Stomach (tissue), 8 donors: ENCODE measurements at regions not wholly inside any gene's neighbourhood (a gene's known extent, or its start where the extent isn't known, plus 50 kb on each side); places are given as distances from the start of the nearest gene placed in this dataset.

ENCODE experiments used
- DNase-seq, 2 donors: peaks; one replicate each; pipeline versions ENCODE4 v3.0.0 to v3.0.0-alpha.2; 2013 to 2019
- H3K27ac ChIP-seq, 5 donors: fragments of 200-600 bp in 4 of 5; sonication (generic) in 4 of 5; one replicate each; pipeline ENCODE4 v1.5.1; 2013 to 2019; ENCODE audit warnings: mild to moderate bottlenecking in 1 of 5, moderate library complexity in 1 of 5
- H3K27me3 ChIP-seq, 3 donors: fragments of 200-600 bp; sonication (generic); one replicate each; pipeline ENCODE4 v1.5.1; 2017 to 2019; ENCODE audit warnings: mixed run types in 1 of 3
- H3K36me3 ChIP-seq, 4 donors: fragments of 200-600 bp; sonication (generic); 1 replicate in 3 of 4; 2 replicates in 1 of 4; pipeline ENCODE4 v1.5.1; 2016 to 2019
- H3K4me1 ChIP-seq, 4 donors: fragments of 200-600 bp; sonication (generic); one replicate each; pipeline ENCODE4 v1.5.1; 2016 to 2019
- H3K4me3 ChIP-seq, 4 donors: fragments of 200-600 bp; sonication (generic) in 3 of 4; one replicate each; pipeline ENCODE4 v1.5.1; 2016 to 2019; ENCODE audit warnings: mild to moderate bottlenecking in 1 of 4
- H3K9me3 ChIP-seq, 4 donors: fragments of 200-600 bp; sonication (generic); one replicate each; pipeline ENCODE4 v1.5.1; 2016 to 2019
- CTCF ChIP-seq, 7 experiments: fragments of 450-650 bp in 4 of 7; fragments of 200-600 bp in 3 of 7; sonication (generic) in 3 of 7; IDR thresholded peaks; one replicate each; pipeline ENCODE4 v1.5.1; 2016 to 2019; ENCODE audit warnings: antibody characterized with exemption in 7 of 7, control low read depth in 2 of 7, mild to moderate bottlenecking in 1 of 7
- EP300 ChIP-seq: sonication (generic); formaldehyde crosslinking; IDR thresholded peaks from one replicate; pipeline ENCODE4 v1.6.1; 2017; ENCODE audit warnings: antibody characterized with exemption
- POLR2A ChIP-seq, 4 donors: fragments of 450-650 bp; IDR thresholded peaks; one replicate each; pipeline ENCODE4 v1.6.1; 2016; ENCODE audit warnings: antibody characterized with exemption in 4 of 4, control low read depth in 2 of 4, mild to moderate bottlenecking in 1 of 4, moderate library complexity in 1 of 4
- POLR2AphosphoS5 ChIP-seq, 3 donors: sonication (generic); formaldehyde crosslinking; IDR thresholded peaks; one replicate each; pipeline ENCODE4 v1.6.1; 2016; ENCODE audit warnings: antibody characterized with exemption in 3 of 3
- WGBS, 5 donors: extraction: QIAGEN DNeasy Blood & Tissue Kit in 3 of 5; methylation state at CpG; one replicate each; pipeline versions ENCODE4 v1.1.5 to v1.1.7; 2013 to 2018; 5-methylcytosine and 5-hydroxymethylcytosine counted together
- intact Hi-C: fragments of 100-400 bp; cut with DNase I; formaldehyde crosslinking; loops from one replicate; pipeline ENCODE4 v1.15.1; 2023; ENCODE audit warnings: low total_unique reads
- donor health status: healthy with polysubstance abuse.
- donor health status: Bipolar disorder and iron deficiency.
- donor health status: healthy.

GRCh38 chr14:52166822-52167221 is 98.0 kb upstream of the NID2 start:
- Histone ChIP-seq H3K4me1 (no peaks in the 10 kb centered on the region), H3K4me3 (no peak overlapping the region), H3K9me3 (peaks cover 5 to 43% (median 29%) of the 10 kb centered on the region in 4 donors), H3K36me3 (no peaks in the 10 kb centered on the region), H3K27ac (no peak overlapping the region), H3K27me3 (no peaks in the 10 kb centered on the region)
- TF ChIP-seq POLR2A (IDR thresholded peaks at IDR 0.05) (no peak), POLR2AphosphoS5 (IDR thresholded peaks at IDR 0.05) (no peak), CTCF (IDR thresholded peaks at IDR 0.05) (no peak)
- intact Hi-C loops = no loop called here
- DNase-seq = no peak
- WGBS, 5 donors = 83 to 96% (median 93%) methylated on average over 5 to 11 of the region's 11 CpGs

GRCh38 chr14:52155651-52156213 is 86.9 kb upstream of the NID2 start:
- intact Hi-C loops = no loop called here
- DNase-seq = no peak
- Histone ChIP-seq H3K36me3 (no peaks in the 10 kb centered on the region), H3K4me1 (no peaks in the 10 kb centered on the region), H3K4me3 (no peak overlapping the region), H3K27ac (no peak overlapping the region), H3K27me3 (peaks cover 0 to 3% (median 0%) of the 10 kb centered on the region in 3 donors), H3K9me3 (no peaks in the 10 kb centered on the region)
- WGBS, 5 donors = 93 to 97% (median 95%) methylated on average over 24 of the region's 24 CpGs
- TF ChIP-seq EP300 (no peak), CTCF (IDR thresholded peaks at IDR 0.05) (no peak), POLR2A (IDR thresholded peaks at IDR 0.05) (no peak), POLR2AphosphoS5 (IDR thresholded peaks at IDR 0.05) (no peak)

- H3K4me1 ChIP-seq = no peaks in the 10 kb centered on the region
- 81 to 86% (median 84%) methylated on average over 4 of the region's 4 CpGs for WGBS, 5 donors
- H3K36me3 ChIP-seq = no peaks in the 10 kb centered on the region
- H3K27ac ChIP-seq = no peak overlapping the region
- no peak for TF ChIP-seq POLR2A (IDR thresholded peaks at IDR 0.05)
- no peak for TF ChIP-seq POLR2AphosphoS5 (IDR thresholded peaks at IDR 0.05)
- TF ChIP-seq EP300 = no peak
- TF ChIP-seq CTCF (IDR thresholded peaks at IDR 0.05) = no peak
- DNase-seq = no peak
- H3K4me3 ChIP-seq = no peak overlapping the region
- H3K27me3 ChIP-seq = peaks cover 0 to 9% (median 0%) of the 10 kb centered on the region in 3 donors
- intact Hi-C loops = no loop called here
- H3K9me3 ChIP-seq = no peaks in the 10 kb centered on the region
These were observed 86.3 kb upstream of the NID2 start for GRCh38 chr14:52154992-52155650.

- 0 to 9% (median 2%) methylated on average over 1 of the region's 1 CpG for WGBS, 5 donors
- TF ChIP-seq CTCF (IDR thresholded peaks at IDR 0.05) (no peak), POLR2AphosphoS5 (IDR thresholded peaks at IDR 0.05) (no peak), POLR2A (IDR thresholded peaks at IDR 0.05) (no peak), EP300 (no peak)
- DNase-seq = no peak
- Histone ChIP-seq H3K9me3 (no peaks in the 10 kb centered on the region), H3K27ac (no peak overlapping the region), H3K36me3 (no peaks in the 10 kb centered on the region), H3K4me1 (no peaks in the 10 kb centered on the region), H3K27me3 (peaks cover 0 to 9% (median 0%) of the 10 kb centered on the region in 3 donors), H3K4me3 (no peak overlapping the region)
- intact Hi-C loops = no loop called here
These were observed 85.1 kb upstream of the NID2 start for GRCh38 chr14:52153939-52154338.
